ENCODE measurements at regions not wholly inside any gene's neighbourhood (a gene's known extent, or its start where the extent isn't known, plus 50 kb on each side); places are given as distances from the start of the nearest gene placed in this dataset.

GRCh38 chr3:21188459-21188858 is 562.6 kb downstream of the ZNF385D start:
- no peak for TF ChIP-seq POLR2AphosphoS5 (IDR thresholded peaks at IDR 0.05)
- no peak for TF ChIP-seq POLR2A (IDR thresholded peaks at IDR 0.05)
- no peak overlapping the region for H3K27ac ChIP-seq
- H3K4me3 ChIP-seq = no peak overlapping the region
- H3K4me1 ChIP-seq = no peaks in the 10 kb centered on the region
- no peak for DNase-seq
- H3K27me3 ChIP-seq = no peaks in the 10 kb centered on the region
- no peaks in the 10 kb centered on the region for H3K36me3 ChIP-seq
- H3K9me3 ChIP-seq = no peaks in the 10 kb centered on the region
- intact Hi-C loops (cut with DNase I; ENCODE audit: low total_unique reads) = no loop called here

DNA sequence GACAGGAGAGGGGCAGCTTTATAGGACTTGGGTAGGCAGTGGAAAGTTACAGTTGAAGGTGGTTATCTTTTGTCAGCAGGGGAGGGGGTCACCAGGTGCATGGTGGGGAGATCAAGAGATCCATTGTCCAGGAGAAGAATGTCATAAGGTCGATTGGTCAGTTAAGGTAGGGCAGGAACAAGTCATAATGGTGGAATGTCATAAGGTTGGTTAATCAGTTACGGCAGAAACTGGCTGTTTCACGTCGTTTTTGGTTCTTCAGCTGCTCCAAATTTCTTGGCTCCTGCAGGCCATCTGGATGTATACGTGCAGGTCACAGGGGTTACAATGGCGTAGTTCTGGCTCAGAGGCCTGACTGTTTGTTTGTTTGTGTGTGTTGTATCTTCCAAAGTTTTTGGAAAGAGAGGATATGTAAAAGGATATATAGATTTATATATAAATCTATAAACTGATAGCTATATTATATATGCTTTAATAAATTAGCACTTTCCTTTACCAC is 565.1 kb downstream of the ZNF385D start:
- Histone ChIP-seq H3K9me3 (no peaks in the 10 kb centered on the region), H3K27me3 (no peaks in the 10 kb centered on the region), H3K36me3 (no peaks in the 10 kb centered on the region), H3K4me3 (no peak overlapping the region), H3K4me1 (no peaks in the 10 kb centered on the region), H3K27ac (no peak overlapping the region)
- intact Hi-C loops (cut with DNase I; ENCODE audit: low total_unique reads) = no loop called here
- TF ChIP-seq, protein P1, sequence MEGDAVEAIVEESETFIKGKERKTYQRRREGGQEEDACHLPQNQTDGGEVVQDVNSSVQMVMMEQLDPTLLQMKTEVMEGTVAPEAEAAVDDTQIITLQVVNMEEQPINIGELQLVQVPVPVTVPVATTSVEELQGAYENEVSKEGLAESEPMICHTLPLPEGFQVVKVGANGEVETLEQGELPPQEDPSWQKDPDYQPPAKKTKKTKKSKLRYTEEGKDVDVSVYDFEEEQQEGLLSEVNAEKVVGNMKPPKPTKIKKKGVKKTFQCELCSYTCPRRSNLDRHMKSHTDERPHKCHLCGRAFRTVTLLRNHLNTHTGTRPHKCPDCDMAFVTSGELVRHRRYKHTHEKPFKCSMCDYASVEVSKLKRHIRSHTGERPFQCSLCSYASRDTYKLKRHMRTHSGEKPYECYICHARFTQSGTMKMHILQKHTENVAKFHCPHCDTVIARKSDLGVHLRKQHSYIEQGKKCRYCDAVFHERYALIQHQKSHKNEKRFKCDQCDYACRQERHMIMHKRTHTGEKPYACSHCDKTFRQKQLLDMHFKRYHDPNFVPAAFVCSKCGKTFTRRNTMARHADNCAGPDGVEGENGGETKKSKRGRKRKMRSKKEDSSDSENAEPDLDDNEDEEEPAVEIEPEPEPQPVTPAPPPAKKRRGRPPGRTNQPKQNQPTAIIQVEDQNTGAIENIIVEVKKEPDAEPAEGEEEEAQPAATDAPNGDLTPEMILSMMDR (IDR thresholded peaks at IDR 0.05) = no peak
- TF ChIP-seq EP300 (IDR thresholded peaks at IDR 0.05) (no peak), POLR2AphosphoS5 (IDR thresholded peaks at IDR 0.05) (no peak), POLR2A (IDR thresholded peaks at IDR 0.05) (no peak)
- WGBS, 5 donors = 63 to 71% (median 69%) methylated on average over 6 of the region's 6 CpGs
- DNase-seq = no peak

DNA sequence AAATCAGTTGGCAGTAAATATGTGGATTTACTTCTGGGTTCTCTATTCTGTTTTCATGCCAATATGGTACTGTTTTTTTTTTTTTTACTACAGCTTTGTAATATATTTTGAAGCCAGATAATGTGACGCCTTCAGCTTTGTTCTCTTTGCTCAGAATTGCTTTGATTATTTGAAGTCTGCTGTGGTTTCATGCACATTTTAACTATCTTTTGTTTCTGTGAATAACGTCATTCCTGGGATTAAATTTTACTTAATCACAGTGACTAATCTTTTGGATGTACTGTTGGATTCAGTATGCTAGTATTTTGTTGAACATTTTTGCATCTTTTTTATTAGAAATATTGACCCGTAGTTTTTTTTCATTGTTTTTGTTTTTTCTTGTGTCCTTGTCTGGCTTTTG is 576.5 kb downstream of the ZNF385D start:
- Histone ChIP-seq H3K27ac (no peak overlapping the region), H3K4me1 (no peaks in the 10 kb centered on the region), H3K4me3 (no peak overlapping the region), H3K9me3 (peaks cover 7 to 33% (median 20%) of the 10 kb centered on the region in 4 donors), H3K27me3 (no peaks in the 10 kb centered on the region), H3K36me3 (no peaks in the 10 kb centered on the region)
- no peak for TF ChIP-seq POLR2AphosphoS5 (IDR thresholded peaks at IDR 0.05)
- TF ChIP-seq, protein P1 (IDR thresholded peaks at IDR 0.05) = no peak
- DNase-seq = no peak
- WGBS, 5 donors = 67 to 84% (median 78%) methylated on average over 3 of the region's 3 CpGs
- intact Hi-C loops (cut with DNase I; ENCODE audit: low total_unique reads) = no loop called here

- peaks cover 0 to 2% (median under 1%) of the 10 kb centered on the region in 4 donors for H3K9me3 ChIP-seq
- TF ChIP-seq EP300 (IDR thresholded peaks at IDR 0.05) (no peak), POLR2A (IDR thresholded peaks at IDR 0.05) (no peak), POLR2AphosphoS5 (IDR thresholded peaks at IDR 0.05) (no peak)
- no peaks in the 10 kb centered on the region for H3K27me3 ChIP-seq
- DNase-seq = peak in 1 of 2 donors; percentile 13
- WGBS, 5 donors = 53 to 69% (median 63%) methylated on average over 1 of the region's 1 CpG
- H3K36me3 ChIP-seq = no peaks in the 10 kb centered on the region
- intact Hi-C loops (cut with DNase I; ENCODE audit: low total_unique reads) = no loop called here
- no peak overlapping the region for H3K27ac ChIP-seq
- H3K4me1 ChIP-seq = no peaks in the 10 kb centered on the region
- no peak overlapping the region for H3K4me3 ChIP-seq
Observed at GRCh38 chr3:21170964-21171363, 580.0 kb downstream of the ZNF385D start.

- Histone ChIP-seq H3K27me3 (no peaks in the 10 kb centered on the region), H3K27ac (no peak overlapping the region), H3K9me3 (no peaks in the 10 kb centered on the region), H3K4me1 (no peaks in the 10 kb centered on the region), H3K36me3 (no peaks in the 10 kb centered on the region), H3K4me3 (no peak overlapping the region)
- intact Hi-C loops (cut with DNase I; ENCODE audit: low total_unique reads) = no loop called here
- WGBS, 5 donors = 63 to 76% (median 64%) methylated on average over 3 of the region's 3 CpGs
- no peak for TF ChIP-seq POLR2A (IDR thresholded peaks at IDR 0.05)
- TF ChIP-seq EP300 (IDR thresholded peaks at IDR 0.05) = no peak
- peak in 1 of 2 donors; percentile 40 for DNase-seq
Observed at GRCh38 chr3:21169948-21170347, 581.1 kb downstream of the ZNF385D start.

DNA sequence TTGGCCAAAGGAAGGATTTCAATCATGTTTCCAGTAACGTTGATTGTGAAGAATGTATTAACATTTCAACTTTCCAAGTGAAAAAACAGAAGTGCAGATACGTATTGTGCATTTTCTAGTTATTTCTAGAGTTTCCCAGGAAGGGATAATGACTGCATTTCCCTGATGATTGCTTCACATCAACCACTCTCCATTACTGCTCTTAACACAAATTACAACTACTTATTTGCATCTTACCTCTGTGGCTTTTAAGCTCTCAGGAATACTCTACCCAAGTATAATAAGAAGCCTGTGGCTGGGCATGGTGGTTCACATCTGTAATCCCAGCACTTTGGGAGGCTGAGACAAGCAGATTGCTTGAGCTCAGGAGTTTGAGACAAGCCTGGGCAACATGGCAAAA is 582.5 kb downstream of the ZNF385D start:
- DNase-seq = no peak
- 72 to 83% (median 78%) methylated on average over 2 of the region's 2 CpGs for WGBS, 5 donors
- intact Hi-C loops (cut with DNase I; ENCODE audit: low total_unique reads) = no loop called here
- Histone ChIP-seq H3K4me1 (no peaks in the 10 kb centered on the region), H3K27me3 (no peaks in the 10 kb centered on the region), H3K36me3 (no peaks in the 10 kb centered on the region), H3K9me3 (no peaks in the 10 kb centered on the region), H3K4me3 (no peak overlapping the region), H3K27ac (no peak overlapping the region)
- TF ChIP-seq, protein P1 (IDR thresholded peaks at IDR 0.05) = no peak
- no peak for TF ChIP-seq POLR2A (IDR thresholded peaks at IDR 0.05)
- no peak for TF ChIP-seq EP300 (IDR thresholded peaks at IDR 0.05)
- no peak for TF ChIP-seq POLR2AphosphoS5 (IDR thresholded peaks at IDR 0.05)
